HFFc6 (cell line): ENCODE measurements at regions not wholly inside any gene's neighbourhood (a gene's known extent, or its start where the extent isn't known, plus 50 kb on each side); places are given as distances from the start of the nearest gene placed in this dataset.
"Not testable (repeated sequence)": the region's sequence is repeated elsewhere in the genome, so short reads cannot be mapped to it uniquely, and the experiment has no call there.

Experiments
- DNase-seq: peaks from one replicate; pipeline ENCODE4 v3.0.0-alpha.2; 2018
- H3K27ac Mint-ChIP-seq: 2 replicates; pipeline ENCODE4 v1.8.0; 2020; ENCODE audit warnings: mild to moderate bottlenecking, mixed read lengths
- H3K27me3 Mint-ChIP-seq: 2 replicates; pipeline ENCODE4 v1.8.0; 2021; ENCODE audit warnings: mild to moderate bottlenecking, moderate library complexity, mixed read lengths; ENCODE audit not compliant: insufficient read depth
- H3K36me3 Mint-ChIP-seq: 2 replicates; pipeline ENCODE4 v1.8.0; 2021; ENCODE audit warnings: low read depth, mixed read lengths
- H3K4me1 Mint-ChIP-seq: 2 replicates; pipeline ENCODE4 v1.8.0; 2020; ENCODE audit warnings: low read depth, mixed read lengths
- H3K4me3 Mint-ChIP-seq: 2 replicates; pipeline ENCODE4 v1.8.0; 2020; ENCODE audit warnings: mild to moderate bottlenecking, moderate library complexity, mixed read lengths
- H3K9me3 Mint-ChIP-seq: 2 replicates; pipeline ENCODE4 v1.8.0; 2020; ENCODE audit warnings: mild to moderate bottlenecking, mixed read lengths
- CTCF ChIP-seq: fragments of 200-600 bp; sonication (generic); IDR thresholded peaks from 2 replicates; pipeline ENCODE4 v1.5.0; 2021; ENCODE audit warnings: antibody characterized with exemption, mild to moderate bottlenecking

- Mint-ChIP-seq H3K4me3 (no peak overlapping the region), H3K9me3 (peaks cover 39% of the 10 kb centered on the region), H3K36me3 (0 out of 2 replicates have a peak, but pooled peaks cover 2% of the 10 kb centered on the region), H3K27ac (no peak overlapping the region), H3K27me3 (peaks cover 1% of the 10 kb centered on the region; the same call in 1 of the 2 replicates), H3K4me1 (no peaks in the 10 kb centered on the region)
- TF ChIP-seq CTCF = no peak
- no peak for DNase-seq
These were observed 83.1 kb upstream of the SLC24A3 start for GRCh38 chr20:19129306-19129705.

- TF ChIP-seq CTCF = no peak
- no peak for DNase-seq
- Mint-ChIP-seq H3K4me1 (no peaks in the 10 kb centered on the region), H3K4me3 (no peak overlapping the region), H3K36me3 (0 out of 2 replicates have a peak, but pooled peaks cover 5% of the 10 kb centered on the region), H3K27ac (no peak overlapping the region), H3K9me3 (peaks cover 40% of the 10 kb centered on the region), H3K27me3 (peaks cover 1% of the 10 kb centered on the region; the same call in 1 of the 2 replicates)
These were observed 82.3 kb upstream of the SLC24A3 start for GRCh38 chr20:19129976-19130612.

- TF ChIP-seq CTCF = no peak
- Mint-ChIP-seq H3K27me3 (peaks cover 1% of the 10 kb centered on the region; the same call in 1 of the 2 replicates), H3K4me1 (no peaks in the 10 kb centered on the region), H3K4me3 (no peak overlapping the region), H3K27ac (no peak overlapping the region), H3K9me3 (peaks cover 43% of the 10 kb centered on the region), H3K36me3 (0 out of 2 replicates have a peak, but pooled peaks cover 5% of the 10 kb centered on the region)
- DNase-seq = no peak
These were observed 81.8 kb upstream of the SLC24A3 start for GRCh38 chr20:19130613-19130984.

GRCh38 chr20:19137641-19138040, 74.8 kb upstream of the SLC24A3 start:
- Mint-ChIP-seq H3K36me3 (peaks cover 5% of the 10 kb centered on the region; the same call in 1 of the 2 replicates), H3K4me3 (no peak overlapping the region), H3K27me3 (no peaks in the 10 kb centered on the region), H3K4me1 (no peaks in the 10 kb centered on the region), H3K27ac (no peak overlapping the region), H3K9me3 (peaks cover 86% of the 10 kb centered on the region)
- DNase-seq = no peak
- TF ChIP-seq CTCF = no peak

GRCh38 chr20:19138758-19139157, 73.7 kb upstream of the SLC24A3 start:
- no peak for TF ChIP-seq CTCF
- no peak overlapping the region for H3K4me3 Mint-ChIP-seq
- H3K27me3 Mint-ChIP-seq = no peaks in the 10 kb centered on the region
- peaks cover 5% of the 10 kb centered on the region; the same call in 1 of the 2 replicates for H3K36me3 Mint-ChIP-seq
- H3K4me1 Mint-ChIP-seq = no peaks in the 10 kb centered on the region
- DNase-seq = no peak
- peaks cover 90% of the 10 kb centered on the region for H3K9me3 Mint-ChIP-seq
- no peak overlapping the region for H3K27ac Mint-ChIP-seq

- not testable (repeated sequence) for DNase-seq, H3K4me3 Mint-ChIP-seq, H3K27ac Mint-ChIP-seq, H3K27me3 Mint-ChIP-seq, H3K4me1 Mint-ChIP-seq, H3K36me3 Mint-ChIP-seq
- H3K9me3 Mint-ChIP-seq = peaks cover 90% of the 10 kb centered on the region
These were observed 72.9 kb upstream of the SLC24A3 start for GRCh38 chr20:19139584-19139983.
